GM21529 (cell line): ENCODE measurements at regions not wholly inside any gene's neighbourhood (a gene's known extent, or its start where the extent isn't known, plus 50 kb on each side); places are given as distances from the start of the nearest gene placed in this dataset.
"Not testable (repeated sequence)": the region's sequence is repeated elsewhere in the genome, so short reads cannot be mapped to it uniquely, and the experiment has no call there.

Experiments used
- ATAC-seq: cut with Tn5 transposase; IDR thresholded peaks from one replicate; pipeline ENCODE4 v1.9.1; 2021; ENCODE audit not compliant: unreplicated experiment

- ATAC-seq: no peak
Measured at GRCh38 chr2:7866825-7867224, 815.0 kb upstream of the ID2 start.

GRCh38 chr2:7867867-7868266 lies 814.0 kb upstream of the ID2 start:
- ATAC-seq: no peak

- ATAC-seq: no peak
Measured at GRCh38 chr2:7868836-7869235, 813.0 kb upstream of the ID2 start.

GRCh38 chr2:7876445-7876844 lies 805.4 kb upstream of the ID2 start:
- ATAC-seq: not testable (repeated sequence)

- ATAC-seq: not testable (repeated sequence)
Measured at GRCh38 chr2:7878266-7878665, 803.6 kb upstream of the ID2 start.

GRCh38 chr2:7878786-7879482 lies 802.9 kb upstream of the ID2 start:
- no peak for ATAC-seq

- no peak for ATAC-seq
Measured at GRCh38 chr2:7879483-7879835, 802.4 kb upstream of the ID2 start.

GRCh38 chr2:7880126-7880525 lies 801.7 kb upstream of the ID2 start:
- no peak for ATAC-seq

GRCh38 chr2:7880566-7880965 lies 801.3 kb upstream of the ID2 start:
- ATAC-seq: no peak

- ATAC-seq: no peak
Measured at GRCh38 chr2:7881063-7881462, 800.8 kb upstream of the ID2 start.

GRCh38 chr2:7881466-7881865 lies 800.4 kb upstream of the ID2 start:
- no peak for ATAC-seq

- no peak for ATAC-seq
Measured at GRCh38 chr2:7882296-7882695, 799.6 kb upstream of the ID2 start.

GRCh38 chr2:7884338-7884737 lies 797.5 kb upstream of the ID2 start:
- no peak for ATAC-seq

GRCh38 chr2:7886666-7887065 lies 795.2 kb upstream of the ID2 start:
- no peak for ATAC-seq

GRCh38 chr2:7887441-7887840 lies 794.4 kb upstream of the ID2 start:
- no peak for ATAC-seq

GRCh38 chr2:7888876-7889275 lies 793.0 kb upstream of the ID2 start:
- no peak for ATAC-seq

GRCh38 chr2:7891312-7891711 lies 790.5 kb upstream of the ID2 start:
- ATAC-seq: no peak

GRCh38 chr2:7895289-7895688 lies 786.6 kb upstream of the ID2 start:
- no peak for ATAC-seq

GRCh38 chr2:7896940-7897487 lies 784.8 kb upstream of the ID2 start:
- ATAC-seq: no peak

- no peak for ATAC-seq
Measured at GRCh38 chr2:7899241-7899640, 782.6 kb upstream of the ID2 start.

GRCh38 chr2:7899923-7900322 lies 781.9 kb upstream of the ID2 start:
- no peak for ATAC-seq

- no peak for ATAC-seq
Measured at GRCh38 chr2:7900593-7900992, 781.3 kb upstream of the ID2 start.

GRCh38 chr2:7902251-7902765 lies 779.5 kb upstream of the ID2 start:
- ATAC-seq: no peak
